ENCODE measurements at regions not wholly inside any gene's neighbourhood (a gene's known extent, or its start where the extent isn't known, plus 50 kb on each side); places are given as distances from the start of the nearest gene placed in this dataset.

DNA sequence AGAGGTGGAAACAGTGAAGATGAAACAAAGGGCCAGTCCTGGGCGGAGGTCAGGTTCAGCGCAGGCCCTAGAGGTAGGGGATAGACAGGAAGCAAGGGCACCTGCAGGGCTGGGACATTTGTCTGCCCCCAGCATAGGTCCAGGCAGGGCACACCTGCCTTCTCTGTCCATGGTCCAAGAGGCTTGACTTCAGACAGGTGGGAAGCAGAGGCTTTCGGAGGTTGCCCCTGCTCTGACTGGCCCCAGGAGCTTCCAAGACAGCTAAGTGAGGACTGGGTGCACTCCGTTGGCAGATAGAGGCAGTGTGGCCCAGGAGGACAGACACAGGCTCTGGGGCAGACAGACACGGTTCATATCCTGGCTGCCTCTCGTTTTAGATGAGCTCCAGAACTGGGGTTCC is 71.6 kb upstream of the GRB10 start:
- no peaks in the 10 kb centered on the region for H3K27me3 ChIP-seq (replicated peaks; ENCODE audit: insufficient read depth)
- DNase-seq (ENCODE audit: low spot score) (no peak), ATAC-seq (ENCODE audit: insufficient number of reproducible peaks, low FRiP score, low read depth) (no peak)
- no peak overlapping the region for H3K4me3 ChIP-seq
- H3K27ac ChIP-seq, result no peak overlapping the region
- TF ChIP-seq, protein P1, sequence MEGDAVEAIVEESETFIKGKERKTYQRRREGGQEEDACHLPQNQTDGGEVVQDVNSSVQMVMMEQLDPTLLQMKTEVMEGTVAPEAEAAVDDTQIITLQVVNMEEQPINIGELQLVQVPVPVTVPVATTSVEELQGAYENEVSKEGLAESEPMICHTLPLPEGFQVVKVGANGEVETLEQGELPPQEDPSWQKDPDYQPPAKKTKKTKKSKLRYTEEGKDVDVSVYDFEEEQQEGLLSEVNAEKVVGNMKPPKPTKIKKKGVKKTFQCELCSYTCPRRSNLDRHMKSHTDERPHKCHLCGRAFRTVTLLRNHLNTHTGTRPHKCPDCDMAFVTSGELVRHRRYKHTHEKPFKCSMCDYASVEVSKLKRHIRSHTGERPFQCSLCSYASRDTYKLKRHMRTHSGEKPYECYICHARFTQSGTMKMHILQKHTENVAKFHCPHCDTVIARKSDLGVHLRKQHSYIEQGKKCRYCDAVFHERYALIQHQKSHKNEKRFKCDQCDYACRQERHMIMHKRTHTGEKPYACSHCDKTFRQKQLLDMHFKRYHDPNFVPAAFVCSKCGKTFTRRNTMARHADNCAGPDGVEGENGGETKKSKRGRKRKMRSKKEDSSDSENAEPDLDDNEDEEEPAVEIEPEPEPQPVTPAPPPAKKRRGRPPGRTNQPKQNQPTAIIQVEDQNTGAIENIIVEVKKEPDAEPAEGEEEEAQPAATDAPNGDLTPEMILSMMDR (IDR thresholded peaks at IDR 0.05), result no peak
- peaks cover 5 to 8% of the 10 kb centered on the region in 2 donors for H3K4me1 ChIP-seq (ENCODE audit: control insufficient read depth in 1 of 2, low read depth in 2 of 2)
- no peaks in the 10 kb centered on the region for H3K36me3 ChIP-seq
- H3K9me3 ChIP-seq, result no peaks in the 10 kb centered on the region

DNA sequence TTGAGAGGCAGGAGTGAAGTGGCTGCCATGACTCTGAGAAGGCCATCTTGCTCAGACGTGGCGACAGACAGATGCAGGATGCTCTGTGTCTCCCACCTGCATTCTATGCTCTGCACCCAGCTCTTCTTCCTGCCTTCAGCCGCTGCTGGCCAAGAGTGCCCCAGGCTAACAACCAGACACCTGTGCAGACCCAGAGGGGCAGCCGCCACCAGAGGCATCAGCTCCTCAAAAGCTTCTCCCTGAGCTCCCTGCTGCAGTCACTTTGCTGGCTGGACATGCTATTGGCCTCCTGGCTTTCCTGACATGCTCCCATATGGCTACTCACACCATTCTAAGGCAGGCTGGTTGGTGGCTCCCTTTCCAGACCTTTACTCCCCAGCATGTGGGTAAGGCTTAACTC is 70.6 kb upstream of the GRB10 start:
- TF ChIP-seq, protein P1 (IDR thresholded peaks at IDR 0.05), result no peak
- Histone ChIP-seq H3K9me3 (no peaks in the 10 kb centered on the region), H3K27ac (no peak overlapping the region), H3K4me1 (ENCODE audit: control insufficient read depth in 1 of 2, low read depth in 2 of 2) (peaks cover 5 to 8% of the 10 kb centered on the region in 2 donors), H3K36me3 (no peaks in the 10 kb centered on the region), H3K4me3 (no peak overlapping the region), H3K27me3 (replicated peaks; ENCODE audit: insufficient read depth) (no peaks in the 10 kb centered on the region)
- DNase-seq (ENCODE audit: low spot score) (no peak), ATAC-seq (ENCODE audit: insufficient number of reproducible peaks, low FRiP score, low read depth) (no peak)

DNA sequence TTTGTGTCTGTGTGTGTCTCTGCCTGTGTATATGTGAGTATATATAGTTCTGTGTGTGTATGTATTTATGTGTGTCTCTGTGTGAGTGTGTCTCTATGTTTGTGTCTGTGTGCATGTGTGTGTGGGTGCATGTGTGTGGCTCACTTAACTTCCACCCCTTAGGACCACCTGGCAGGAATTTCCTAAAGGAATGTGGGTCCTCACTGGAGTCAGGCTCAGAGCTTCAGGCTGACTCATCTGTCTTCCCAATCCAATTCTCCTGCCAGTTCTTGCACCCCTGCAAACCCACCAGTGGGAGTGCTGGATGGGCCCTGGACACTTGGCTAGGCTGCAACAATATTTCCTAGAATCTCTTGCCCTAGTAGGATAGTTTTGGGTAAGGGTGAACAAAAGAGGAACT is 70.2 kb upstream of the GRB10 start:
- Histone ChIP-seq H3K27ac (no peak overlapping the region), H3K27me3 (replicated peaks; ENCODE audit: insufficient read depth) (no peaks in the 10 kb centered on the region), H3K36me3 (no peaks in the 10 kb centered on the region), H3K4me3 (no peak overlapping the region), H3K4me1 (ENCODE audit: control insufficient read depth in 1 of 2, low read depth in 2 of 2) (peaks cover 5 to 8% of the 10 kb centered on the region in 2 donors), H3K9me3 (no peaks in the 10 kb centered on the region)
- no peak for ATAC-seq (ENCODE audit: insufficient number of reproducible peaks, low FRiP score, low read depth)
- no peak for DNase-seq (ENCODE audit: low spot score)
- TF ChIP-seq, protein P1 (IDR thresholded peaks at IDR 0.05), result no peak

DNA sequence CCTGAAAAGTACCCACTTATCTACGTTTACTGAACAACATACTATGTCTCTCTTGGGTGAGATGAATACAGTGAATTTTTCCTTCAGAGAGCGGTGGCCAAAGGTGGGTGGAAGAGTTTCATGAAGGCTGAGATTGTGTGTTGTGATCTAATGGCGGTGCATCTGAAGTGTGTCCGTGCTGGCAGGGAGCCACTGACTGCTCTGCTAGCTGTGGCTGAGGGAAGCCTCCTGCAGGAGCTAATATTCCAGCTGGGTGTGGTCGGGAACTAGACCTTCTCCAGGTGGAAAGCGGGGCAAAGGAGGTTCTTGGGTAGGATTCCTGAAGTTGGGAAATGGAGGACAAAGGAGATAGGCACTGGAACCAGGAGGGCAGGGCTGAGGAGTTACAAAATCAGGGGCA is 69.2 kb upstream of the GRB10 start:
- Histone ChIP-seq H3K36me3 (no peaks in the 10 kb centered on the region), H3K27ac (no peak overlapping the region), H3K4me3 (no peak overlapping the region), H3K4me1 (ENCODE audit: control insufficient read depth in 1 of 2, low read depth in 2 of 2) (peaks cover 5 to 8% of the 10 kb centered on the region in 2 donors), H3K9me3 (no peaks in the 10 kb centered on the region), H3K27me3 (replicated peaks; ENCODE audit: insufficient read depth) (no peaks in the 10 kb centered on the region)
- ATAC-seq (ENCODE audit: insufficient number of reproducible peaks, low FRiP score, low read depth) (no peak), DNase-seq (ENCODE audit: low spot score) (no peak)
- TF ChIP-seq, protein P1 (IDR thresholded peaks at IDR 0.05), result no peak

DNA sequence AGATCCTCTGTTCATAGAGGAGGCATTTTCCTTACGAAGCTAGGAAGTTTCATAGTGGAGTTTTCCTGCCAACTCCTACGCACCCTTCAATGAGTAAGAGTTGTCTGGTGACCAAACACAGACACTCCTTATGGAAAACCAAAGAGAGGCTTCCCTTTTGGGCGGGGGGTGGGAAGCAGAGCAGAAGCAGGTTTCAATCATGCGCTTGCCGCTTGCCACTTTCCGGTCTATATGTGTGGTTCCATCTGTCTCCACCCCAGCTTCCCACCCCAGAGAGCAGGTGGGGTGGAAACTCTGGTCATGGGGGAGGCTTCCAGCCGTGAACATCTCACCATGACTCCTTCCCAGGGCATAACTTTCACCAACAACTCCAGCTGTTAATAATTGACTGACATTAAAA is 68.8 kb upstream of the GRB10 start:
- TF ChIP-seq, protein P1 (IDR thresholded peaks at IDR 0.05), result no peak
- Histone ChIP-seq H3K36me3 (no peaks in the 10 kb centered on the region), H3K27ac (peak overlapping the region in 1 of 2 donors; percentile 36), H3K27me3 (replicated peaks; ENCODE audit: insufficient read depth) (no peaks in the 10 kb centered on the region), H3K9me3 (no peaks in the 10 kb centered on the region), H3K4me3 (no peak overlapping the region), H3K4me1 (ENCODE audit: control insufficient read depth in 1 of 2, low read depth in 2 of 2) (peaks cover 5 to 8% of the 10 kb centered on the region in 2 donors)
- ATAC-seq (ENCODE audit: insufficient number of reproducible peaks, low FRiP score, low read depth) (no peak), DNase-seq (ENCODE audit: low spot score) (no peak)

All from thoracic aorta (tissue), 2 donors.